Gastrocnemius medialis (tissue), 4 donors: ENCODE measurements at regions not wholly inside any gene's neighbourhood (a gene's known extent, or its start where the extent isn't known, plus 50 kb on each side); places are given as distances from the start of the nearest gene placed in this dataset.
"Not testable (repeated sequence)": the region's sequence is repeated elsewhere in the genome, so short reads cannot be mapped to it uniquely, and the experiment has no call there.

ENCODE experiments used
- ATAC-seq, 2 donors: fragments of 150-250 bp; one replicate each; pipeline ENCODE4 v1.9.1; 2016
- DNase-seq, 2 donors: peaks; one replicate each; pipeline ENCODE4 v3.0.0-alpha.2; 2019
- H3K27ac ChIP-seq, 4 donors: fragments of 200-600 bp; sonication (generic); 1 replicate in 1 of 4; 2 replicates in 3 of 4; pipeline ENCODE4 v1.5.1; 2016 to 2018; ENCODE audit warnings: mild to moderate bottlenecking in 2 of 4, moderate library complexity in 1 of 4
- H3K27me3 ChIP-seq, 3 donors: fragments of 200-600 bp; sonication (generic) in 2 of 3; 1 replicate in 1 of 3; 2 replicates in 2 of 3; pipeline versions ENCODE4 v1.5.1 to v1.6.0; 2016 to 2019; ENCODE audit warnings: mild to moderate bottlenecking in 1 of 3, moderate library complexity in 1 of 3
- H3K36me3 ChIP-seq, 2 donors: fragments of 200-600 bp; sonication (generic) in 1 of 2; one replicate each; pipeline ENCODE4 v1.5.1; 2017 to 2018
- H3K4me1 ChIP-seq, 2 donors: fragments of 200-600 bp; sonication (generic) in 1 of 2; one replicate each; pipeline ENCODE4 v1.5.1; 2016 to 2017; ENCODE audit warnings: mild to moderate bottlenecking in 2 of 2
- H3K4me3 ChIP-seq, 4 donors: fragments of 200-600 bp; sonication (generic) in 3 of 4; 1 replicate in 1 of 4; 2 replicates in 3 of 4; pipeline ENCODE4 v1.5.1; 2016 to 2019; ENCODE audit warnings: mild to moderate bottlenecking in 2 of 4
- H3K9me3 ChIP-seq, 3 donors: fragments of 200-600 bp; sonication (generic) in 2 of 3; 1 replicate in 1 of 3; 2 replicates in 2 of 3; pipeline ENCODE4 v1.5.1; 2016 to 2019
- POLR2A ChIP-seq, 2 donors: fragments of 450-650 bp; IDR thresholded peaks; one replicate each; pipeline ENCODE4 v1.6.1; 2017; ENCODE audit warnings: antibody characterized with exemption in 2 of 2, mild to moderate bottlenecking in 2 of 2, moderate library complexity in 2 of 2
- in situ Hi-C, 4 donors: fragments of 200-750 bp; cut with MboI; loops; one replicate each; pipeline versions ENCODE4 v1.15.0 to v1.8.0; 2017; ENCODE audit warnings: low sequenced_read_pairs in 4 of 4
- intact Hi-C: fragments of 100-400 bp; cut with DNase I; formaldehyde crosslinking; loops from one replicate; pipeline ENCODE4 v1.15.1; 2023; ENCODE audit warnings: low total_unique reads
- TF ChIP-seq, protein P1 (sequence below), 5 experiments: fragments of 450-650 bp in 3 of 5; fragments of 200-600 bp in 2 of 5; sonication (generic) in 2 of 5; IDR thresholded peaks in 4 of 5; conservative IDR thresholded peaks in 1 of 5; 1 replicate in 4 of 5; 2 replicates in 1 of 5; pipeline ENCODE4 v1.5.1; 2016 to 2019; ENCODE audit warnings: antibody characterized with exemption in 5 of 5, mild to moderate bottlenecking in 3 of 5, moderate library complexity in 3 of 5

GRCh38 chrX:137792214-137792613 is 226.3 kb downstream of the ZIC3 start:
- intact Hi-C loops (no loop called here), in situ Hi-C loops (no loop called here)
- no peak for DNase-seq
- no peak for TF ChIP-seq POLR2A (IDR thresholded peaks at IDR 0.05)
- TF ChIP-seq, protein P1, sequence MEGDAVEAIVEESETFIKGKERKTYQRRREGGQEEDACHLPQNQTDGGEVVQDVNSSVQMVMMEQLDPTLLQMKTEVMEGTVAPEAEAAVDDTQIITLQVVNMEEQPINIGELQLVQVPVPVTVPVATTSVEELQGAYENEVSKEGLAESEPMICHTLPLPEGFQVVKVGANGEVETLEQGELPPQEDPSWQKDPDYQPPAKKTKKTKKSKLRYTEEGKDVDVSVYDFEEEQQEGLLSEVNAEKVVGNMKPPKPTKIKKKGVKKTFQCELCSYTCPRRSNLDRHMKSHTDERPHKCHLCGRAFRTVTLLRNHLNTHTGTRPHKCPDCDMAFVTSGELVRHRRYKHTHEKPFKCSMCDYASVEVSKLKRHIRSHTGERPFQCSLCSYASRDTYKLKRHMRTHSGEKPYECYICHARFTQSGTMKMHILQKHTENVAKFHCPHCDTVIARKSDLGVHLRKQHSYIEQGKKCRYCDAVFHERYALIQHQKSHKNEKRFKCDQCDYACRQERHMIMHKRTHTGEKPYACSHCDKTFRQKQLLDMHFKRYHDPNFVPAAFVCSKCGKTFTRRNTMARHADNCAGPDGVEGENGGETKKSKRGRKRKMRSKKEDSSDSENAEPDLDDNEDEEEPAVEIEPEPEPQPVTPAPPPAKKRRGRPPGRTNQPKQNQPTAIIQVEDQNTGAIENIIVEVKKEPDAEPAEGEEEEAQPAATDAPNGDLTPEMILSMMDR (IDR thresholded peaks at IDR 0.05 in 4 of 5, conservative IDR thresholded peaks at IDR 0.05 in 1 of 5) = no peak
- H3K9me3 ChIP-seq = no peaks in the 10 kb centered on the region
- H3K4me1 ChIP-seq = no peaks in the 10 kb centered on the region
- H3K36me3 ChIP-seq = no peaks in the 10 kb centered on the region
- no peaks in the 10 kb centered on the region for H3K27me3 ChIP-seq
- ATAC-seq = no peak
- no peak overlapping the region for H3K27ac ChIP-seq
- no peak overlapping the region for H3K4me3 ChIP-seq

DNA sequence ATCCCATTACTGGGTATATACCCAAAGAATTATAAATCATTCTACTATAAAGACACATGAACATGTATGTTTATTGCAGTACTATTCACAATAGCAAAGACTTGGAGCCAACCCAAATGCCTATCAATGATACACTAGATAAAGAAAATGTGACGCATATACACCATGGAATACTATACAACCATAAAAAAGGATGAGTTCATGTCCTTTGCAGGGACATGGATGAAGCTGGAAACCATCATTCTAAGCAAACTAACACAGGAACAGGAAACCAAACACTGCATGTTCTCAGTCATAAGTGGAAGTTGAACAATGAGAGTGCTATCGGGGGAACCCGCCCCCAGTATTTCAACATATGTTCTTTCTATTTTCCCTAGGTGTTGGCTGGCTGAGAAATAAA is 232.0 kb downstream of the ZIC3 start:
- ATAC-seq, H3K9me3 ChIP-seq, H3K4me1 ChIP-seq, H3K4me3 ChIP-seq, intact Hi-C loops, H3K27ac ChIP-seq, H3K36me3 ChIP-seq, H3K27me3 ChIP-seq, in situ Hi-C loops, DNase-seq: not testable (repeated sequence)

GRCh38 chrX:137823257-137823656 is 257.3 kb downstream of the ZIC3 start:
- Histone ChIP-seq H3K27me3 (no peaks in the 10 kb centered on the region), H3K27ac (no peak overlapping the region), H3K4me1 (no peaks in the 10 kb centered on the region), H3K9me3 (no peaks in the 10 kb centered on the region), H3K36me3 (no peaks in the 10 kb centered on the region), H3K4me3 (no peak overlapping the region)
- DNase-seq (no peak), ATAC-seq (no peak)
- intact Hi-C loops = no loop called here
- TF ChIP-seq, protein P1 (IDR thresholded peaks at IDR 0.05 in 4 of 5, conservative IDR thresholded peaks at IDR 0.05 in 1 of 5) = peak in 1 of 5 experiments; percentile 16
- TF ChIP-seq POLR2A (IDR thresholded peaks at IDR 0.05) = no peak
- in situ Hi-C loops = no loop called here

DNA sequence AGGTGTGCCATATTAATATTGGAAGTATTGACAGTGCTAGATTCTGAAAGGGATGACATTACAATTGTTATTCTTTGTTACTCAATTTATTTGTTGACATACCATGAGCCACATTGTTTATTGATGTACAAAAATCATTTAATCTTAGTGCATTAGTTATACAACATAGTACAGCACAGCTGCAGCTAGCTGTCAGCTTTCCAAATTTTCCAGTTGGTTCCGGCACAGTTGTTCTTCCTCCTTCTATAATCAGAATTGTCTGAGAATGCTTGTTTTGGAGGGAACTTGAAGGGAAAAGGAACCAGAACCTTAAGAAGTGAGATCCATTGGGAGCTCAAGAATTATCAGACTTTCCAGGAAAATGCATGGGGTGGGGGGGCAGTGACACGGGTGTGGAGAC is 281.4 kb downstream of the ZIC3 start:
- no peak for TF ChIP-seq POLR2A (IDR thresholded peaks at IDR 0.05)
- TF ChIP-seq, protein P1 (IDR thresholded peaks at IDR 0.05 in 4 of 5, conservative IDR thresholded peaks at IDR 0.05 in 1 of 5) = no peak
- H3K4me1 ChIP-seq = no peaks in the 10 kb centered on the region
- H3K9me3 ChIP-seq = no peaks in the 10 kb centered on the region
- intact Hi-C loops = no loop called here
- no peak for ATAC-seq
- no peaks in the 10 kb centered on the region for H3K36me3 ChIP-seq
- H3K4me3 ChIP-seq = no peak overlapping the region
- H3K27me3 ChIP-seq = peaks cover 0 to 4% (median 0%) of the 10 kb centered on the region in 3 donors
- in situ Hi-C loops = no loop called here
- no peak overlapping the region for H3K27ac ChIP-seq
- no peak for DNase-seq

DNA sequence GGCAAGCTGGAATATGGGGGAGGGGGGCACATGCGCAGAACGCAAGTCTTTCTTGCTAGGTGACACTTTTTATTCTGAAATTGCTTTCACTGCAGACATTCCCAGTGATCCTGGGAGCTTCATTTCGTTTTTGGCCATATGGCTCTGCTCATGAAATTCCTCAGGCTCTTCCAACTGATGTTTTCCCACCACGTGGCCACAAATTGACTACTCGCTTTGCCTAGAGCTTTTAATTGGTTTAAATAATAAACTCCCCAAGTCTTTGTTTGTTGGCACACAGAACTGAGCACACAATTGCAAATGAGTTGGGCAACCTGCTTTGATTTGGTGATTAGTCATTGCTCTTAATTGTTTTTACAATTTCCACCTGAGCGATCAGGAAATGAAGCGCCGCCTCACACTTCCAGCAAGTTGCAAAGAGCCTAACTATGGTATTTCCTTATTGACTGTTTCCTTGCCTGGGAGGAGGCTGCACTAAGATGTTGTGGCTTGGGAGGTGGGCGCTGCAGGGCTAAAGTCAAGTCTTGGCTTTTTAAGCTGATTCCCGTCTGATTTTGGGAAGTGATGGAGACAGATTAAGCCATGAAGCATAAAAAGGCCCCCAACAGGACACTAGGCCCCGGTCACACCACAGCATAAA is 282.5 kb downstream of the ZIC3 start:
- in situ Hi-C loops (no loop called here), intact Hi-C loops (no loop called here)
- Histone ChIP-seq H3K27me3 (peaks cover 0 to 4% (median 0%) of the 10 kb centered on the region in 3 donors), H3K36me3 (no peaks in the 10 kb centered on the region), H3K27ac (no peak overlapping the region), H3K4me1 (no peaks in the 10 kb centered on the region), H3K4me3 (no peak overlapping the region), H3K9me3 (no peaks in the 10 kb centered on the region)
- no peak for DNase-seq
- TF ChIP-seq, protein P1 (IDR thresholded peaks at IDR 0.05 in 4 of 5, conservative IDR thresholded peaks at IDR 0.05 in 1 of 5) = no peak
- TF ChIP-seq POLR2A (IDR thresholded peaks at IDR 0.05) = no peak
- no peak for ATAC-seq
